Heart left ventricle (tissue), 16 donors: ENCODE measurements at regions not wholly inside any gene's neighbourhood (a gene's known extent, or its start where the extent isn't known, plus 50 kb on each side); places are given as distances from the start of the nearest gene placed in this dataset.

Experiments used
- ATAC-seq, 4 donors: fragments of 200-7000 bp; cut with Tn5 transposase; one replicate each; pipeline ENCODE4 v1.9.1; 2020 to 2022; ENCODE audit warnings: moderate library complexity in 4 of 4, mild to moderate bottlenecking in 3 of 4, moderate number of reproducible peaks in 1 of 4
- DNase-seq, 5 donors: peaks; one replicate each; pipeline ENCODE4 v3.0.0-alpha.2; 2020
- H3K27ac ChIP-seq, 12 donors: fragments of 200-600 bp; sonication (generic) in 4 of 12; one replicate each; pipeline versions ENCODE4 v1.5.0 to v1.8.0; 2016 to 2022; ENCODE audit warnings: mild to moderate bottlenecking in 2 of 12
- H3K27me3 ChIP-seq, 9 donors: fragments of 200-600 bp; sonication (generic) in 2 of 9; one replicate each; pipeline versions ENCODE4 v1.5.1 to v1.8.0; 2016 to 2022; ENCODE audit warnings: mild to moderate bottlenecking in 3 of 9
- H3K36me3 ChIP-seq, 9 donors: fragments of 200-600 bp; sonication (generic) in 2 of 9; one replicate each; pipeline versions ENCODE4 v1.5.0 to v1.8.0; 2018 to 2022; ENCODE audit warnings: mild to moderate bottlenecking in 2 of 9
- H3K4me1 ChIP-seq, 12 donors: fragments of 200-600 bp; sonication (generic) in 4 of 12; one replicate each; pipeline versions ENCODE4 v1.5.0 to v1.8.0; 2016 to 2022; ENCODE audit warnings: mild to moderate bottlenecking in 3 of 12
- H3K4me3 ChIP-seq, 12 donors: fragments of 200-600 bp; sonication (generic) in 4 of 12; one replicate each; pipeline versions ENCODE4 v1.5.0 to v1.8.0; 2017 to 2022; ENCODE audit warnings: mild to moderate bottlenecking in 9 of 12, moderate library complexity in 4 of 12
- H3K9me3 ChIP-seq, 12 donors: fragments of 200-600 bp; sonication (generic) in 4 of 12; one replicate each; pipeline versions ENCODE4 v1.5.0 to v1.8.0; 2016 to 2022; ENCODE audit warnings: mild to moderate bottlenecking in 1 of 12
- CTCF ChIP-seq, 12 donors: fragments of 200-600 bp; sonication (generic) in 4 of 12; IDR thresholded peaks; one replicate each; pipeline versions ENCODE4 v1.5.0 to v1.8.0; 2018 to 2022; ENCODE audit warnings: antibody characterized with exemption in 12 of 12, mild to moderate bottlenecking in 5 of 12
- POLR2A ChIP-seq, 2 donors: fragments of 450-650 bp; IDR thresholded peaks; one replicate each; pipeline ENCODE4 v1.6.1; 2017; ENCODE audit warnings: antibody characterized with exemption in 2 of 2, mild to moderate bottlenecking in 2 of 2, moderate library complexity in 2 of 2
- WGBS, 4 donors: extraction: QIAGEN DNeasy Blood & Tissue Kit in 2 of 4; methylation state at CpG; one replicate each; pipeline versions ENCODE4 v1.1.5 to v1.1.7; 2013 to 2018; 5-methylcytosine and 5-hydroxymethylcytosine counted together
- intact Hi-C, 10 donors: fragments of 100-400 bp; cut with DNase I; formaldehyde crosslinking; loops; one replicate each; pipeline versions ENCODE4 v1.11.1 to v1.14.2; 2022
- donor health status: ischemic (EF 13 %, LVEDD 7.1; RV severe dilation, severe dysfunction).
- donor health status: healthy with polysubstance abuse.
- donor health status: DM: no; HTN: yes; CAD: no.
- donor health status: DM: no; HTN: no; CAD: no.
- donor health status: ischemic (EF 25% LVEDD 6.9; RV normal size, moderate dysfunction).
- donor health status: ischemic (EF 25% LVEDD 5.7; RV mildly dilated, moderate dysfunction).
- donor health status: healthy.
- donor health status: DM: yes; HTN: yes; CAD: no.
- donor health status: ischemic (EF 35%, LVEDD 5.7; RV mildly dilated, moderate dysfunction).
- donor health status: nonischemic (EF 11% LVEDD 7.7; RV severe dilation, severe dysfunction).
- donor health status: DM: yes; HTN: yes; CAD: no.
- donor health status: PGD.
- donor health status: ischemic (EF 29% LVEDD 5.4; RV normal size, mild dysfunction).
- donor health status: nonischemic (EF 23%, LVEDD 6.1; RV moderate dilation, normal function).

DNA sequence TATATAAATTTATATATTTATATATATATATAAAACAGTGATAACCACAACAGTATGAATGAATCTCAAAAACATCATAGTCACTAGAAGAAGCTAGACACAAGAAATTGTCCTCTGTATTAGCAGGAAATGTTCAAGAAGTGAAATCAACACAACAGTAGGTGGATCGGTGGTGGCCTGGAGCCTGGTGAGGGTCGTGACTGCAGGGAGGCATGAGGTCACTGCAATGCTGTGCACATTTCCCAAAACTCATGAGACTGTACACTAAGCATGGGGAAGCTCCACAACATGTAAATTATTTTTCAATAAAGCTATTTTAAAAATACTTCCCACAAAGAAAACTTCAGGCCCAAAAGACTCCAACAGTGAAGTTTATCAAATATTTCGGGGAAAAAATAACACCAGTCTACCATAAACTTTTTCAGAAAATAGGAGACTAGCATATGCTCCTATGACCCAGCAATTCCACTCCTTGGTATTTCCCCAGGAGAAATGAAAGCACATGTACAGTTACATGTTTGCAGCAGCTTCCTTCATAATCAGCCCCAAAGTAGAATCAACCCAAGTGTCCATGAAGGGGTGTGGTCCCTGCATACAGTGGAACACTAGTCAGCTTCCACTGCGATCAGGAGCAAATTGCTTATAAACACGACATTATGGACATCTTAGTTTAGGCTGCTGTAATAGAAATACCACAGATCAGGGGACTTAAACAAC is 144.2 kb downstream of the TBXT start:
- 85 to 88% (median 85%) methylated on average over 5 of the region's 5 CpGs for WGBS, 4 donors
- no peaks in the 10 kb centered on the region for H3K36me3 ChIP-seq
- TF ChIP-seq CTCF (IDR thresholded peaks at IDR 0.05): no peak
- no peak for TF ChIP-seq POLR2A (IDR thresholded peaks at IDR 0.05)
- peaks cover 0 to 12% (median 2%) of the 10 kb centered on the region in 12 donors for H3K9me3 ChIP-seq
- no peak overlapping the region for H3K4me3 ChIP-seq
- ATAC-seq (no peak), DNase-seq (no peak)
- peaks cover 0 to 3% (median 0%) of the 10 kb centered on the region in 9 donors for H3K27me3 ChIP-seq
- intact Hi-C loops: no loop called here
- H3K27ac ChIP-seq: no peak overlapping the region
- H3K4me1 ChIP-seq: peaks cover 0 to 3% (median 0%) of the 10 kb centered on the region in 12 donors

DNA sequence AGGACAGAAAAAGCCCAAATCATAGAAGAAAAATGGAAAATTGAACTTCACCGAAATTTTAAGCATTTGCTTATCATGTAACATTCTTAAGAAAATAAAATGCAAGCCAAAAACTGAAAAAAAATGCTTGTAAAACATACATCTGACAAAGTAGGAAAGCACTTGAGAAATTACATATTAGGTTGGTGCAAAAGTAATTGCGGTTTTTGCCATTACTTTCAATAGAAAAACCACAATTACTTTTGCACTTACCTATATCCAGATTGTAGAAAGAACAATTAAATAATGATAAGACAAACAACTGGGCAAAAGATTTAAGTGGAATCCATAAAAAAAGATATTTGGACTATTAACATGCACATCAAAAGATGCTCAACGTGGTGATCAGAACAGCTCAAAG is 146.2 kb downstream of the TBXT start:
- DNase-seq (no peak), ATAC-seq (no peak)
- TF ChIP-seq POLR2A (IDR thresholded peaks at IDR 0.05) (no peak), CTCF (IDR thresholded peaks at IDR 0.05) (no peak)
- H3K36me3 ChIP-seq: no peaks in the 10 kb centered on the region
- intact Hi-C loops: no loop called here
- no peak overlapping the region for H3K27ac ChIP-seq
- H3K27me3 ChIP-seq: no peaks in the 10 kb centered on the region
- H3K9me3 ChIP-seq: peaks cover 0 to 31% (median 15%) of the 10 kb centered on the region in 12 donors
- no peak overlapping the region for H3K4me3 ChIP-seq
- 87 to 89% (median 89%) methylated on average over 3 of the region's 3 CpGs for WGBS, 4 donors
- H3K4me1 ChIP-seq: no peaks in the 10 kb centered on the region

DNA sequence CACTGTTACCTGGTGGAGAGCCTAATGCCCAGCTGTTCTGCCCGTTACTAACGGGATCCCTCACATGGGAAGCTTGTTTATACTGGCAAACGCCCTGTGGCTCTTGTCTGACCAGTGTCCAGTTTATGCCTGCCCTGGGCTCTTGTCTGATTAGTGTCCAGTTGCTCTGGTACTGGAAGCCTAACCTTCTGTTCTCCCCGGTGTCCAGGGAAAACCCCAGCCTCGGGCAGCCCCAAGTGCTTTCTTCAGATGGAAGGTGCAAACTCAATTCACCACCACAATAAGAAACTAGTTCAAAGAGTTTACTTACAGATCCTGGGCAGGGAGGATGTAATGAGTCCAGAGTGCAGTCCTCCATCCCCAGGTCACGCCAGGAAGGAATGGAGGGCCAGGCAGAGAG is 148.4 kb downstream of the TBXT start:
- ATAC-seq (no peak), DNase-seq (no peak)
- H3K9me3 ChIP-seq: peaks cover 0 to 39% (median 21%) of the 10 kb centered on the region in 12 donors
- intact Hi-C loops: no loop called here
- H3K4me1 ChIP-seq: no peaks in the 10 kb centered on the region
- TF ChIP-seq POLR2A (IDR thresholded peaks at IDR 0.05) (no peak), CTCF (IDR thresholded peaks at IDR 0.05) (no peak)
- H3K36me3 ChIP-seq: no peaks in the 10 kb centered on the region
- H3K27ac ChIP-seq: no peak overlapping the region
- H3K27me3 ChIP-seq: no peaks in the 10 kb centered on the region
- WGBS, 4 donors: 74 to 84% (median 78%) methylated on average over 6 of the region's 6 CpGs
- no peak overlapping the region for H3K4me3 ChIP-seq

GRCh38 chr6:166017032-166017635 is 150.5 kb downstream of the TBXT start:
- Histone ChIP-seq H3K27ac (no peak overlapping the region), H3K9me3 (peaks cover 0 to 39% (median 21%) of the 10 kb centered on the region in 12 donors), H3K27me3 (peaks cover 0 to 6% (median 0%) of the 10 kb centered on the region in 9 donors), H3K4me3 (no peak overlapping the region), H3K4me1 (no peaks in the 10 kb centered on the region), H3K36me3 (no peaks in the 10 kb centered on the region)
- ATAC-seq (no peak), DNase-seq (no peak)
- 59 to 70% (median 63%) methylated on average over 1 of the region's 1 CpG for WGBS, 4 donors
- no peak for TF ChIP-seq POLR2A (IDR thresholded peaks at IDR 0.05)
- no peak for TF ChIP-seq CTCF (IDR thresholded peaks at IDR 0.05)
- intact Hi-C loops: no loop called here
